Activated CD4-positive, alpha-beta T cell treated with anti-CD3 and anti-CD28 coated beads, Interleukin-2, amount 50 U/mL, for 48 hours (primary cell): ENCODE measurements at regions not wholly inside any gene's neighbourhood (a gene's known extent, or its start where the extent isn't known, plus 50 kb on each side); places are given as distances from the start of the nearest gene placed in this dataset.
"Not testable (repeated sequence)": the region's sequence is repeated elsewhere in the genome, so short reads cannot be mapped to it uniquely, and the experiment has no call there.

Experiments
- DNase-seq, 2 experiments: peaks; one replicate each; pipeline ENCODE4 v3.0.0-alpha.2; 2020

DNA sequence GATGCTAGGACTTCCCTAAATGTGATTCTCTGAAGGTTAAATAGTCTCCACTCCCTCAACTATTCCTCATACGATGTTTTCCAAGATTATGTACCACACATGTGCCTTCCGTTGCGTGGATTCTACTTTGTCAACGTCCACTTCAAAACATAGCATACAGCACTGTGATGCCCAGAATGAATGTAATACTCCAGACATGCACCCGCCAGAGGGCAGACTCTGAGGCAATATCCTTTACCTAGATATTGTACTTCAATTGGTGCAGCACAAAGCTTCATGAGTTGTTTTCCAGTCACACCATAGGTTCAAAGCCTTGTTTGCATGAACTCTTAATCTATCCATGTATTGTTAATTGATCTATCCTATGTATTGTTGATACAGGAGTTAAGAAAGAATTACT is 201.0 kb upstream of the NABP1 start:
- DNase-seq, result no peak

DNA sequence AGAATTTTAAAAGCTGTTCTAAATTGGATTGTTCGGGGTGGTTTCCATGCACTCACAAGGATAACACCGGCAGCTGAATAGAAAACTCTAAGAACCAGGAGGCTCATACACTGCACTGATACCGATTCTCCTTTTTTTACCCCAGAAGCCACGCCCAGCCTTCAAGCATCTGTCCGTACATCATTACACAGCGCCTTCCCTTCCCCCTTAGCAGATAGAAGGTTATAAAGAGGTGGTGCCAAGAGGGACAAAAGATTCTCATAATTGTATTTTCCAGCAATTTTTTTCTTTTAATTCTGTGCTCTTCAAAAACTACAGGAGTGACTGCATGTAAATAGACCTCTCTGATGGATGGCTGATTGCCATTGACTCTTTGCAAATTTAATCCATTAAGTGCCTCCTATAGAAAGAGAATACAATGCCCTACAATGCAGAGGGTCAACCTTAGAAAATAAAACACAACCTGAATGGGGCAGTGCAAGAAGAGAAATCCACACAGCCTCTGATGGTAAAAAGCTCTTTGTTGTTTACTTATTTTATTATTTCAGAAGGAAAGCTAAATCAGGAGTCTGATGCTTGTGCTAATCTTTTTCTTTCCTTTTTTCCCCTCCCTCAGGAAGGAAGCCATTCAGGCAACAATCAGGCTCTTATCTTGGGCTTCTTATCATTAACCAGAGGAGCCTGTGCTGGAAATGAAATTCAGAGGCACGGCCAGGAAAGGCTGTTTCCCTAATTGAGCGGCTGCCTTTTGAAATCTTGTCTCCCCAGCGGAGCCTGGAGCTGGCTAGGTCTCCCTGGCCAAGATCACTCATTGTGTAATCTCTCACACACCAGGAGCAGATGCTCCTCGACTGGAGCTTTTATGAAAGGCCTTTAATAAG is 198.9 kb upstream of the NABP1 start:
- no peak for DNase-seq

DNA sequence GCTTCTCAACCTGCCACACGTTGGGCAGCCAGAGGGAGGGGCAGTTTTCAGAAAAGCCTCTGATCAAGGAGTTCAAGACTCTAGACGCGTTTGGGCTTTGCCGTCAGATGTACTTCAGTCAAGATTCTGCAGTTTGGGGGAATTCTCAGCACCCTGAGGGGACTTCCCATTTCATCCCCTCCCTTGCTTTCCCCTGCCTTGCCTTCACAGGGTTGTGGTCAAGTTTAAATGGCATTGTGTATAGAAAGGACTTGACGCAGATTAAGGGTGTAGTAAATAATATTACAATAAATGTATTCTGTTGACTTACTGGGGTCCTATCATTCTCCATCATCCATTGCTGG is 198.3 kb upstream of the NABP1 start:
- no peak for DNase-seq

DNA sequence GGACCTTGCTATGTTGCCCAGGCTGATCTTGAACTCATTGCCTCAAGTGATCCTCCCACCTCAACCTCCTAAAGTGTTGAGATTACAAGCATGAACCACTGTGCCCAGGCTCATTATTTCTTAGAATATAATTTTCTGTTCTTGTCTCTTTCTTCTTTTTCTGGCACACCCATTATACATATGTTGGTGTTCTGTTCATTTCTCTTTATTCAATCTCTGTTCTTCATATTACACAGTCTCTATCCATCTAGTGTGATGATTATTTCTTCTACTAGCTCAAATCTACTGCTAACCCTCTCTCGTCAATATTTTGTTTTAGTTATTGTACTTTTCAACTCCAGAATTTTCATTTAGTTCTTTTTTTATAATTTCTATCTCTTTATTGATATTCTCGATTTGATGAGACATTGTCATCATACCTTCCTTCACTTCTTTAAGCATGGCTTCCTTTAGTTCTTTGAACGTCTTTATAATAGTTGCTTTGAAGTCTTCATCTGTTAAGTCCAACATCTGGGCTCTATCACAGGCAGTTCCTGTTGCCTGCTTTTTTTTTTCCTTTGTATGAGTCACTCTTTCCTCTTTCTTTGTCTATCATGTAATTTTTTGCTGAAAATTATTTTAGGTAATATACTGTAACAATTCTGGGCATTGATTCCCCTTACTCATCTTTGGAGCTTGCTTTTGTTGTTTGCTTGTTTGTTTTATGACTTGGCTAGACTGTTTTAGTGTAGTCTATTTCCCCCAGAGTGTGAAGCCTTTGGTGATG is 196.4 kb upstream of the NABP1 start:
- no peak for DNase-seq

DNA sequence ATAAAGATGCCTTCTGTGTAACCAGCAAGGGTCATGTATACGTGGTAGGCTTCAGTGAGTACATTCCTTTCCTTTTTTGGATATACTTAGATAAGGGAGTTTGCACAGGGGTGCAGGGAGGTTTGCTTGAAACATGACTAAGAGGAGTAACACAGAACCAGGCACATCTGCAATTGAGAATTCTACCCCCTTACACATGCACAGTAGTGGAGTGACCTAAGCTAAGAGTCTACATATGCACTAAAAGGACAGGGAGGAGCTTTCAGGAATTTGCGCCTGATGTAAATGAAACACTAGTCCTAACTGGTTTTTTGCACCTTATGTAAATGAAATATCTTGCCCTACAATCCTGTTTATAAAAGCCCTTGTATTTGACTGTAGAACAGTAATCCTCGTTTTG is 194.8 kb upstream of the NABP1 start:
- no peak for DNase-seq

DNA sequence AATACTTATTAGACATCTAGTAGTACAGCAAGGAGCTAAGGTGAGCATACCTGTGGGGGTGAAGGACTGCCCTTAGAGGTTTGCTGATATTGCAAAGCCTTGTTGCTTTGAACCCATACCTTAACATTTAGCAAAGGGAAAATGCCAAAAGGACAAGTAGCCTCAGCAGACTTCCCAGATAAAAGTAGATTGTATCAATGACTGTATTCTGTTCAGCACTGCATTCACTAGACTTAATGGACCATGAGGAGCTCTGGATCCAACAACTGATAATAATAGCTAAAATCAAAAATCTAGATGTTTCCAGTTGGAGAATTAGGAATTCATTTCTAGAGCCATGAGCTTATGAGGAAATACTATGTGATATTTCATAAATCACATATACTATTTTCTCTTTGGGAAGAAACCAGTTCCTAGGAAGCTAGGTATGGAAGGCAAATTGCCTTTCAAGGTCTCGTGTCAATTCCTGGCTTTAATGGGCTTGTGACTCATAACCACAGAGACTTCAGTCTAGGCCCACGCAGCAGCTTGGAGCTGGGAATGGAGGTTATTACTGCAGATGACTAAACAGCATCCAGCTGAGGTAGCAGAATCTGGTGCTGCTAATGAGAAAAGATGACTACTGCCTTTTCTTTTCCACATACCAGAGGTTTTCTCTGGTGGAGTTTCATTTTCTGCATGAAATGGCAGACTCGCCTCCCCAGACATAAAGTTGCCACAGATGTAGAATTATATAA is 191.2 kb upstream of the NABP1 start:
- DNase-seq, result peak; percentile 6 to 29

DNA sequence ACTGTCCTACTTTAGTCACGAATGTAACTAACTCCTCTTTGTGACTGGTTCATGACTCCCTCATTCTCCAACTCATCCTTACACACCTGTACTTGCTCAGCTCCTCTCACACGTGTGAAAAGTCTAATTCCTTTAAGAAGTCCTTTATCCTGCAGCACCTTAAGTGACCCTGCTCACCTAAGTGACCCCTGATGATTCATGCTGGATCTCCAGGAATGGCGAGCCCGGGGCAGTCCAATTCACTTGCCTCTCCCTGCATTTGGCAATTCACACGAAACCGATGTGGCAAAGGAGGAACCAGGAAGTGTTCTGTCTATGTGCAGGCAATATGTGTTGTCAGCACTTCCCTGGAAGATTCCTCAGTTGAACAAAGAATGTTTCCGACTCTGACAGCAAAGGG is 189.8 kb upstream of the NABP1 start:
- DNase-seq, result no peak

DNA sequence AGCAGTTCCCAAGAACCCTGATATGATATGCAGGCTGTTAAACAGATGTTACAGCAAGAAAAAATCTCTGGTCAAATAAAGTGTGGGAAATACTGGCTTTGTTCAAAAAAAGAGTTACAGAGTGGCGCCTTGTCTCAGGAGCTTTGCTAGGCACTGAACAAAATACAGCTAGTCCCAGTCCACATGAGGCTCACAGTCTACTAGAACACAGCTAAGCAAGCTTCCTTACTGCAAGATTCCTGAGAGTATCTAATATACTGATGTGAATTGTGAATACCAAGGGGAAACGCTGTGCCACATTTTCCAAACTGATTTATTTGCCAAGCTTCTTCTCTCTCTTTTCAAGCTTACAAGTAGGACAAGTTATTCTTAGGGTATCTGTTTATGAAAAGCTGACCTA is 188.8 kb upstream of the NABP1 start:
- no peak for DNase-seq

DNA sequence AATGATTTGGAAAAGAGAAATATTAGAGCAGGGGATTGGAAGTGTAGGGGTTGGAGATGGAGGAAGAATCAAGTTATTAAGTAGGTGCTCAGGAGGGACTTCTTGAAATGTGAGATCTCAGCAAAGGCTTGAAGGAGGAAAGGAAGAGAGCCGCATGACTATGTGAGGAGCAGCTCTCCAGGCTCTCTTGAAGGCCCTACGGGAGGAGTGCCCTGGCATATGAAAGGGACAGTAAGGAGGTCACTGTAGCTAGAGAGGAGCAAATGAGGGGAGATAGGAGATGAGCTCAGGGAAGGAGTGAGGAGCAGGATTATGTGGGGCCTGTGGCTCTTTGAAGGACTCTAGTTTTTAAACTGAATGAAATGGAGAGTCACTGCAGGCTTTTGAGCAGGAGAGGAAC is 181.1 kb upstream of the NABP1 start:
- no peak for DNase-seq

DNA sequence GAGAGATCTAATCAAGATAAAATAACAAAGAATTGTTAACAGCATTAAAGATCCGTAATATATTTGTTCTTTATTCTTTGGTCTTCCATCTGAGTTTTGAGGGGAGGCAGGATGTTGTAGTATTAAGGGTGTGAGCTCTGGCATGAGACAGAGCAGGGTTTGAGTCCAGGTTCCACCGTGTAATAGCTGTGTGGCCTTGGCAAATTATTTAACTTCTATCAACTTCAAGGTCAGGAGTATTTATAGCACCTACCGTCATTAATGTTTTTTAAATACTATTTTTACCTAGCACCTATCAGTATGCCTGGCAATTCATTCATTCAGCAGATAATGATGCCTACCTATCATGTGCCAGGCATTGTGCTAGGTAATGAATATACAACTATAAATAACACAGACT is 180.1 kb upstream of the NABP1 start:
- no peak for DNase-seq

DNA sequence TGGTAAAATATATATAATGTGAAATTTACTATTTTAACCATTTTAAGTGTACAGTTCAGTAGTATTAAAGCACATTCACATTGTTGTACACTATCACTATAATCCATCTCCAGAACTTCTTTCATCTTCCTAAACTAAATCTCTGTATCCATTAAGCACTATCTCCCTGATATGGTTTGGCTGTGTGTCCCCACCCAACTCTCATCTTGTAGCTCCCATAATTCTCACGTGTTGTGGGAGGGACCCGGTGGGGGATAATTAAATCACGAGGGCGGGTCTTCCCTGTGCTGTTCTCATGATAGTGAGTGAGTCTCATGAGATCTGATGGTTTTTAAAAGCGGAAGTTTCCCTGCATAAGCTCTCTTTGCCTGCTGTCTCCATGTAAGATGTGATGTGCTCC is 178.9 kb upstream of the NABP1 start:
- no peak for DNase-seq

DNA sequence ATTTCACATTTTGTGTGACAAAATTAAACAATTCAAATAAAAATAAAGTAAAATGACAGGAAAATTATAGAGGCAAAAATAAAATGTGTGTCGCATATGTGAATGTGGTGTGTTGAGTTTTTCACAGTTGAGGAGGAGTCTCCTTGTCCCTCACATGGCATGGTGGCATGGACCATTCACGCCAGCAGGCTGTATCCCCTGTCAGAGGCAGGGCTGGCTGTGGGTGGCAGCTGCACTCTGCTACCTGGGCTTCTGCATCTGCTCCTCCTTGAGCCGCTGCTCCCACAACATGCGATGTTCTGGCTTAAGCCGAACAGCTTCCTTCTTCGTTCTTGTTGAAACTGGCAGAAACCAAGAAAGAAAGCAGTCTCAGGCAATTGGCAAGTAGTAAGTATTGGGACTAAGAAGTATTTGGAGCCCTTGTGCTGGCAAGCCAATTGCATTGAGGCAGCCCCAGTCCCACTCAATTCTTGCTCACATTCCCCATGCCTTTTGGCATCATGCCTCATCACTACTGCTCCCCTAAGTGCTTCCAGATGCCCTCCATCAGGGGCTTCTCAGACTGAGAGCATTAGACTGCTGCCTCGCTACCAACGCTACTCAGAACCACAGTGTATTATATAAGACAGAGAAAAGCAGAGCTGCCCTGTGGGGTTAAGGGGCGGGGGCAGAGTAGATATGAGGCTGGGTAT is 177.9 kb upstream of the NABP1 start:
- DNase-seq, result no peak

DNA sequence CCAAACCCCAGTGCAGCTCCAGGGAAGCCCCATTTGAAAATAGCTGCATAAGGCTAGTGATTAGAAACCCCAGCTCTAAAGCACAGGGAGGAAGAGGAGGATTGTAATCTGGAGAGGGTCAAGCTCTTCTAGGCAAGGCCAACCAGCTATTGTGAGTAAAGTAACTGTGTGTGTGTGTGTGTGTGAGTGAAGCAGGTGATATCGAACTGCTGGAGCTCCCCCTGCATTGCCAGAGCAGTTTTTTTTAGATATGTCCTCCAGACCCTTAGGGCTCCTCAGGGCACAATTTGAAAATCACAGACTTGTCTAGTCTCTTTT is 177.4 kb upstream of the NABP1 start:
- no peak for DNase-seq

DNA sequence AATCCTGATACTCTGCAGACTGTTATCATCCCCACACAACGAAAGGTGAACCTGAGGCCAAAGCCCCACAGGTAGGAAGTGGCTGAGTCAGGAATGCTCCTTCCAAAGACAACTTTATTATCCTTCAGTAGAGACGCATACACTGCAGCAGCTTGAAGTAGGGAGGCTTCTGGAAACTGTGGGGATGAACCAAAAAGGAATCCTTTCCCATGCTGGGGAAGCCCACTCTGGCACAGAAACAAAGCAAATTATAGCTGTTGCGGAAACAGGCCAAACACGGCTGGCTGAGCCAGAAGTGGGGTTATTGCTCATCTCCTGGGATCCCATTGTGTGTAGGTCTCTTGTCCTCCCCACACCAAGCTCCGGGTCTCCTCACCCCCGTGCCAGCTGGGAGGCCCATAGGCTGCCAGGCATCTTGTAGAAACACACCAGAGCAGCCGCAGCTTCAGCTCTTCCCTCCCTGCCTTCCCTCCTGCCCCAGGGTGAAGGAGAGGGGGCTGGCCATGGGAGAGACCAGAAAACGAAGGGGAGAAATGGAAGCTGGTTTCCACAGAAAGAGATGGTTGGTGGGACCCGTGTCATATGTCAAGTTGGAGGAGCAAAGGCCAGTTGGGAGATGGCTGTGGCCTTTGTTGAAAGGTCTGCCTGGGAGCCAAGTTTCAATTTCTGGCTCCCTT is 176.9 kb upstream of the NABP1 start:
- DNase-seq, result no peak

DNA sequence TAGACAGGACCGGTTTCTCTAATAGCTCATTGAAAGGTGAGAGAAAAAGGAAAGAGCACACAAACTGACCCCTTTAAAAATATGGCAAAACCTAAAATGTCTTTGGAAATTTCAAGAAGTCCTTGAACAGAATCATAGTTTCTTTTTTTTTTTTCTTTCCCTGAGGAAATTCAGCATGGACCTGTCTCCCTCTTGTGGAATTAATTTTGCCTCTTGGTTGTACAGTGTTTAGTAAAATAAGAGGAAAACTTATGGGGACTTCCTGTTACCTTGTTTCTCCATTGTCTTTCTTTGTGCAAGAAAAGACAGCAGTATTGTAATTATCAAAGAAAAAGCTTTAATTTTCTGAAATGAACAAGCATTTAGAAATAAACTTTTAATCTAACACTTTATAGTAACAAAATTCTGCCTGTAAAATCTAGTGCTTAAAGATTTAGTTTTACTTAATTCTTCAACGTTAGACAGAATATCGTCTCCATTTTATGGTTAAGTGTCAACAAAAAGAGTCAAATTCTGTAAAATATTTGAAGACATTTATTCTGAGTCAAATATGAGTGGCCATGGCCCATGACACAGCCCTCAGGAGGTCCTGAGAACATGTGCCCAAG is 176.3 kb upstream of the NABP1 start:
- DNase-seq, result no peak

DNA sequence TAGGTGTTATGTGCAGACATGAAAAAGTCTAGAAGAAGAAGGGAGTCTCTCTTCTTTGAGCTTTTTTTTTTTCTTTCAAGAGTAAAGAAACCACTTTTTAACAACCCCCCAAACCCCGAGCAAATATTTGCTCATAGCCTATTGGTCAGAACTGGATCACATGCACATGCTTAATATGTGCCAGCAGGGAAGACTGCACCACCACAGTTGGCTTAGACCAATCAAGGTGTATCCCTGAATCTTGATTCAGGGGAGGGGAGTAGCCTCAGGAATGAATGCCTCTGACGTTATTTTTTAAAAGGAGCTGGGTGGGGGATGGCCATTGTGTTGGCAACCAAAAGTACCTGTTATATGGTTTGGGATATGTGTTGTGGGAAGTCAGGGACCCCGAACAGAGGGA is 171.4 kb upstream of the NABP1 start:
- DNase-seq, result no peak

DNA sequence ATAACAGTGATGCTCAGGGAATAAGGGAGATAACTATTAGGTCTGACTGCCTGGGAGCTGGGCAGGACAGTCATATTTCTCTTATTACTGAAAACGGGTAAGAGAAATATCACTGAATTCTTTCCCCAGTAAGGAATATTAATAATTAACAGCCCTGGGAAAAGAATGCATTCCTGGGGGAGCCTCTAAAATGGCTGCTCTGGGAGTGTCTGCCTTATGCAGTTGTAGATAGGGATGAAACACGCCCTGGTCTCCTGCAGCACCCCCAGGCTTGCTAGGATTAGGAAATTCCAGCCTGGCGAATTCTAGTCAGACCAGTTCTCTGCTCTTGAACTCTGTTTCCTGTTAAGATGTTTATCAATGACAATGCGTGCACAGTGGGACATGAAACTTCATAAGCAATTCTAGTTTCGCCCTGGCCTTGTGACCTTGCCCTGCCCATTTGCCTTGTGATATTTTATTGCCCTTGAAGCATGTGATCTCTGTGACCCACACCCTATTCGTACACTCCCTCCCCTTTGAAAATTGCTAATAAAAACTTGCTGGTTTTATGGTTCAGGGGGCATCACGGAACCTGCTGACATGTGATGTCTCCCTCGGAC is 170.6 kb upstream of the NABP1 start:
- not testable (repeated sequence) for DNase-seq

DNA sequence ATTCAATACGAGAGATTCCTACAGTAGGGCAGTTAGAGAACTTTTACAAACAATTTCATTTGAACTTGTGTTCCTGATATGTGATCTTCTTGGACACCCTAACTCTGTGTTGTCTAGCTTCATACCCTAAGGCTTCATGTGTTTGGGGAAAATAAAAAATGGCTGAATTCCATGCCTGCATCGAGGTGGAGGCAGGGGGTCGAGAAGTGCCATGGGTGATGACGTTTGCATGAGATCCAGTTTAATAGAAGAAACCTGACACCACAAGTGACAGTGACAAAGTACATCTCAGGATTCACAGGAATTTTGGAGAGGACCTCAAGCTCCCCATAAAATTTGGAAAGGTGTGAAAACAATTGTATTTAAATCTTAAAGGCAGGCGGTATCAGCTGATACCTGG is 169.2 kb upstream of the NABP1 start:
- no peak for DNase-seq

DNA sequence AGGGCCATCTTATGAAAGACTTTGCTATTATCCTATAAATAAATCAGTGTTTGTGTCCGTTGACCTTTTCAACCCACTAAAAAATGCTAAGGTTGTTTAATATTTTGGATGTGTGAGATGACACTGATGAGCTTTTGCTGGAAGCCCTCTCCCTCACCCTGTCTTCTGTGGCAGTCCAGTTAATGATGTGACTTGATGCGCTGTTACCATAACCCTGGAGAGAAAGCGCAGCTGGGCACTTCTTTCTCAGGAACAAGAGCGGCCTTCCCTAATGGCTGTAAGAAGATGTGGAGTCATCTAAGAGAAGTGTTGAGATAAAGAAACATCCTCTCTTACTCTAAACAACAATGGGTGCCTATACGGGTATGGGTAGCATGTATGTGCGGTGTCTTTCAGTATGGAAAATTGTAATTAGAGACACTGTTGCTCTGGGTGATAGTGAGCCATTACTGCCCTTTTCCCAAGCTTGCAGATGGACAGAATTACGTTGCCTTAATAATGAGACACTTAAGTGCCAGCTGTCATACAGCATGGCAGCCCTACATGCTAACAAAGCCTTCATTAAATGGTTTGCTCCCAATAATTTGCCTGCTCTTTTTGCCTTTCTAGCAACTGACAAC is 165.6 kb upstream of the NABP1 start:
- no peak for DNase-seq

DNA sequence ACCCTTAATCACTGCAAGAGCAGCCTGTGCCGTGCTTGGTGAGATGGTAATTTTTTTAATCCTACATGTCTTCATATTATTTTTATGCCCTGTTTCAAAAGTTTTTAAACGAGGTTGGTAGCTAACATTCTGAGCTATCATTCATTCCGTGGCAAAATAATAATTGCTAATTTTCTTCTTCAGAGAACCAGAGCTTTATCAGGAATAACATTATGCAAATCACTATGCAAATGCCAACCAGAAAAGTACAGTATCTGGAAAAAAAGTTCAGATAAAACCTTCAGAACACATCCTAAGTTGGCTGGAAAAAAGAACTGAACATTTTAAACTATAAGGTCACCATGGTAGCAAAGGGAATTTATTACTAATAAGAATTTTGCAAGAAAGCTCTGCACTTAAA is 165.1 kb upstream of the NABP1 start:
- DNase-seq, result no peak

DNA sequence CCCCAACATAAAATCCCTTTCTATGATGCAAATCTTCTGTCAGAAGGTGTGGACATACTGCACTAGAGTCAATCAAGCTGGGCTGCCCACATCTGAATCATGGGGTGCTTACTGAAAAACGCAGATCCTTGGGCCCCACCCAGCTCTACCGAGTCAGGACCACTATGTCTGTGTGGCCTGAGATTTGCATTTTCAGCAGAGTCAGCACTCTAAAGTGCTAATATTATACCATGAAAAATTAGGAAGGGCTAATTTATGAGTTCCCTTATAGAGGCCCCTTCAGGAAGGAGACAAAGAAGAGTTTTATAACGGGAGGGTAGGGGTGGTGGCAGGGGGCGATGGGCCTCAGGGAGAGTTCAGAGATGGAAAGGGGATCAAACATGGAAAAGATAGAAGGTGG is 163.3 kb upstream of the NABP1 start:
- DNase-seq, result no peak
